Thyroid gland (tissue), 4 donors: ENCODE measurements at regions not wholly inside any gene's neighbourhood (a gene's known extent, or its start where the extent isn't known, plus 50 kb on each side); places are given as distances from the start of the nearest gene placed in this dataset.

Source experiments
- CTCF ChIP-seq, 6 experiments: fragments of 200-600 bp in 3 of 6; fragments of 450-650 bp in 3 of 6; sonication (generic) in 3 of 6; IDR thresholded peaks; one replicate each; pipeline ENCODE4 v1.5.1; 2016 to 2019; ENCODE audit warnings: antibody characterized with exemption in 6 of 6, mild to moderate bottlenecking in 2 of 6, inconsistent platforms in 1 of 6, moderate library complexity in 1 of 6
- POLR2A ChIP-seq, 2 donors: fragments of 450-650 bp; IDR thresholded peaks; one replicate each; pipeline ENCODE4 v1.6.1; 2017; ENCODE audit warnings: antibody characterized with exemption in 2 of 2, mild to moderate bottlenecking in 2 of 2, moderate library complexity in 1 of 2

GRCh38 chr15:89393056-89393455 is 58.4 kb upstream of the POLG start:
- no peak for TF ChIP-seq CTCF (IDR thresholded peaks at IDR 0.05)
- no peak for TF ChIP-seq POLR2A (IDR thresholded peaks at IDR 0.05)
